Natural killer cell (primary cell): ENCODE measurements at regions not wholly inside any gene's neighbourhood (a gene's known extent, or its start where the extent isn't known, plus 50 kb on each side); places are given as distances from the start of the nearest gene placed in this dataset.

Source experiments
- ATAC-seq, 3 donors: fragments of 150-1000 bp in 2 of 3; fragments of 200-7000 bp in 1 of 3; cut with Tn5 transposase; 1 replicate in 1 of 3; 2 replicates in 2 of 3; pipeline ENCODE4 v1.10.0; 2021; ENCODE audit warnings: mild to moderate bottlenecking in 2 of 3, moderate library complexity in 2 of 3
- DNase-seq, 2 donors: peaks; one replicate each; pipeline versions ENCODE4 v3.0.0 to v3.0.0-alpha.2; 2013 to 2021; ENCODE audit warnings: mixed read lengths in 1 of 2
- H3K27ac ChIP-seq: one replicate; pipeline ENCODE4 v1.5.1; 2013; ENCODE audit warnings: mild to moderate bottlenecking, low read length
- H3K27me3 ChIP-seq: one replicate; pipeline ENCODE4 v1.6.1; 2013; ENCODE audit warnings: low read length; ENCODE audit not compliant: control insufficient read depth, insufficient read depth
- H3K36me3 ChIP-seq: one replicate; pipeline ENCODE4 v1.6.1; 2013; ENCODE audit warnings: low read length; ENCODE audit not compliant: control insufficient read depth, insufficient read depth
- H3K4me1 ChIP-seq: one replicate; pipeline ENCODE4 v1.6.1; 2013; ENCODE audit warnings: low read length; ENCODE audit not compliant: control insufficient read depth, insufficient read depth
- H3K4me3 ChIP-seq: one replicate; pipeline ENCODE4 v1.5.1; 2013; ENCODE audit warnings: low read length
- H3K9me3 ChIP-seq: one replicate; pipeline ENCODE4 v1.6.1; 2013; ENCODE audit warnings: low read length; ENCODE audit not compliant: control insufficient read depth, insufficient read depth
- H3K27ac Mint-ChIP-seq, 2 donors: one replicate each; pipeline ENCODE4 v1.8.0; 2022; ENCODE audit warnings: mild to moderate bottlenecking in 2 of 2, mixed read lengths in 2 of 2, moderate library complexity in 1 of 2
- H3K27me3 Mint-ChIP-seq, 2 donors: one replicate each; pipeline ENCODE4 v1.8.0; 2022; ENCODE audit warnings: low read depth in 2 of 2, mixed read lengths in 2 of 2
- H3K36me3 Mint-ChIP-seq: one replicate; pipeline ENCODE4 v1.8.0; 2022; ENCODE audit warnings: mixed read lengths
- H3K4me1 Mint-ChIP-seq, 2 donors: one replicate each; pipeline ENCODE4 v1.8.0; 2022; ENCODE audit warnings: mixed read lengths in 2 of 2
- H3K4me3 Mint-ChIP-seq: one replicate; pipeline ENCODE4 v1.8.0; 2022; ENCODE audit warnings: mild to moderate bottlenecking, moderate library complexity, mixed read lengths
- H3K9me3 Mint-ChIP-seq, 2 donors: one replicate each; pipeline ENCODE4 v1.8.0; 2022; ENCODE audit warnings: mixed read lengths in 2 of 2
- CTCF ChIP-seq: fragments of 200-600 bp; IDR thresholded peaks from one replicate; pipeline ENCODE4 v1.8.0; 2022; ENCODE audit warnings: antibody characterized with exemption
- WGBS: methylation state at CpG from one replicate; pipeline ENCODE4 v1.1.7; 2013; ENCODE audit warnings: missing lambda C conversion rate; ENCODE audit not compliant: insufficient coverage; 5-methylcytosine and 5-hydroxymethylcytosine counted together
- intact Hi-C: fragments of 100-400 bp; cut with micrococcal nuclease; formaldehyde crosslinking; loops from one replicate; pipeline ENCODE4 v1.14.2; 2022

GRCh38 chr10:58965855-58966254 lies 210.6 kb upstream of the PHYHIPL start:
- H3K27ac ChIP-seq = no peak overlapping the region
- H3K27me3 Mint-ChIP-seq = no peaks in the 10 kb centered on the region
- TF ChIP-seq CTCF = no peak
- no peak overlapping the region for H3K27ac Mint-ChIP-seq
- ATAC-seq = no peak
- H3K27me3 ChIP-seq = no peaks in the 10 kb centered on the region
- no peak overlapping the region for H3K4me3 ChIP-seq
- no peaks in the 10 kb centered on the region for H3K9me3 ChIP-seq
- H3K9me3 Mint-ChIP-seq = peaks cover 2% of the 10 kb centered on the region in 2 donors
- intact Hi-C loops = no loop called here
- 86% methylated on average over 1 of the region's 1 CpG for WGBS
- H3K36me3 ChIP-seq = no peaks in the 10 kb centered on the region
- H3K36me3 Mint-ChIP-seq = no peaks in the 10 kb centered on the region
- no peak for DNase-seq
- H3K4me1 Mint-ChIP-seq = no peaks in the 10 kb centered on the region
- H3K4me3 Mint-ChIP-seq = no peak overlapping the region
- H3K4me1 ChIP-seq = no peaks in the 10 kb centered on the region

GRCh38 chr10:58967551-58968388 lies 208.7 kb upstream of the PHYHIPL start:
- no peaks in the 10 kb centered on the region for H3K4me1 Mint-ChIP-seq

GRCh38 chr10:58968389-58968755 lies 208.1 kb upstream of the PHYHIPL start:
- Mint-ChIP-seq H3K4me1 (no peaks in the 10 kb centered on the region), H3K9me3 (peaks cover 2% of the 10 kb centered on the region in 2 donors), H3K27me3 (no peaks in the 10 kb centered on the region), H3K4me3 (no peak overlapping the region), H3K36me3 (no peaks in the 10 kb centered on the region), H3K27ac (no peak overlapping the region)
- TF ChIP-seq CTCF = no peak
- ATAC-seq (no peak), DNase-seq (no peak)
- Histone ChIP-seq H3K27ac (no peak overlapping the region), H3K4me1 (no peaks in the 10 kb centered on the region), H3K27me3 (no peaks in the 10 kb centered on the region), H3K9me3 (no peaks in the 10 kb centered on the region), H3K36me3 (no peaks in the 10 kb centered on the region), H3K4me3 (no peak overlapping the region)
- intact Hi-C loops = no loop called here
- WGBS = 54% methylated on average over 1 of the region's 1 CpG

More at GRCh38 chr10:58967551-58968388, 208.7 kb upstream of the PHYHIPL start:
- Mint-ChIP-seq H3K9me3 (peaks cover 2% of the 10 kb centered on the region in 2 donors), H3K36me3 (no peaks in the 10 kb centered on the region), H3K4me3 (no peak overlapping the region), H3K27me3 (no peaks in the 10 kb centered on the region), H3K27ac (no peak overlapping the region)
- intact Hi-C loops = no loop called here
- no peak for TF ChIP-seq CTCF
- no peak overlapping the region for H3K27ac ChIP-seq
- no peaks in the 10 kb centered on the region for H3K27me3 ChIP-seq
- H3K4me1 ChIP-seq = no peaks in the 10 kb centered on the region
- 34% methylated on average over 19 of the region's 19 CpGs for WGBS
- no peak overlapping the region for H3K4me3 ChIP-seq
- no peaks in the 10 kb centered on the region for H3K36me3 ChIP-seq
- ATAC-seq (no peak), DNase-seq (no peak)
- no peaks in the 10 kb centered on the region for H3K9me3 ChIP-seq

- no peaks in the 10 kb centered on the region for H3K4me1 Mint-ChIP-seq
- no peak for ATAC-seq
- intact Hi-C loops = no loop called here
These were observed 206.9 kb upstream of the PHYHIPL start for GRCh38 chr10:58969576-58969975.

More at GRCh38 chr10:58969576-58969975, 206.9 kb upstream of the PHYHIPL start:
- H3K9me3 Mint-ChIP-seq = peaks cover 2 to 5% of the 10 kb centered on the region in 2 donors
- no peaks in the 10 kb centered on the region for H3K36me3 ChIP-seq
- H3K4me1 ChIP-seq = no peaks in the 10 kb centered on the region
- no peak overlapping the region for H3K4me3 ChIP-seq
- DNase-seq = no peak
- H3K36me3 Mint-ChIP-seq = no peaks in the 10 kb centered on the region
- no peak overlapping the region for H3K4me3 Mint-ChIP-seq
- no peak overlapping the region for H3K27ac Mint-ChIP-seq
- no peak for TF ChIP-seq CTCF
- no peaks in the 10 kb centered on the region for H3K27me3 Mint-ChIP-seq
- WGBS = 28% methylated on average over 1 of the region's 1 CpG
- no peaks in the 10 kb centered on the region for H3K27me3 ChIP-seq
- no peaks in the 10 kb centered on the region for H3K9me3 ChIP-seq
- no peak overlapping the region for H3K27ac ChIP-seq
